ENCODE measurements at regions not wholly inside any gene's neighbourhood (a gene's known extent, or its start where the extent isn't known, plus 50 kb on each side); places are given as distances from the start of the nearest gene placed in this dataset.

DNA sequence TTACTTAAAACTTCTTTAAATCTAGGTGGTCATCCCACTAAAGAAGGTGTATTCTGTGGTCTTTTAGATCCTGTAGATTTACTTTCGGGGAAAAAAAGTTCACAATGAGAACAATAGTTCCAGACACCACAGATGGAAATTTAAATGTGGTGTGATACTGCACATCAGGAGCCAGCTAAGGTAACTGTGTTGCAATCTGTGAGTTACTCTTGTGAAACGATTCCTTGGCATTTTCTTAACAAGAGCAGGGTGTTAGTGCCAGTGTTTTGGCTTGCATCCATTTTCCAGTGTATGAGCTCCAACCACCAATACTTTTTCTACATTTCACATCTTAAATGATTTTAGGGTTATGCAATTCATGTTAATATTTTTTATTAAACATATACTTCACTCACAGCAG, 674.5 kb downstream of the CETN3 start:
- no peak for DNase-seq (ENCODE audit: low read depth, low spot score)

DNA sequence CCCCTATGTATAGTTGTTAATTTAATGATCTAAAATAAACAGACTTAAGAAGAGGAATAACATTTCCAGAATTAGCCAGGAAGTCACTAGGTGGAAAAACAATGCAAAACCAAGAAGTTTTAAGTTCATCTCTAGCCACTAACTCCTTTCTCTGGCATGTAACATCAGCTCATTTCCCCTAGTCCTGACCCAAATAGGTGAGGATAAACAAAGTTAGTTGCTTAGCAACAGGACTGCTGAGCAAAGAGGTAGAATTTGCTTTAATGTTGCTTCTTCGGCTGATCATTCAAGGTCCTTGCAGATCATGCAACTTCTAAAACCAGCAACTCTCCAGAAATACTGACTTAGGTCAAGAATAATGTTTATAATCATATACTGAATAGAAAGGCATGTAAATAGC, 675.8 kb downstream of the CETN3 start:
- DNase-seq (ENCODE audit: low read depth, low spot score): no peak

GRCh38 chr5:89729623-89730301, 679.8 kb downstream of the CETN3 start:
- DNase-seq (ENCODE audit: low read depth, low spot score): no peak

DNA sequence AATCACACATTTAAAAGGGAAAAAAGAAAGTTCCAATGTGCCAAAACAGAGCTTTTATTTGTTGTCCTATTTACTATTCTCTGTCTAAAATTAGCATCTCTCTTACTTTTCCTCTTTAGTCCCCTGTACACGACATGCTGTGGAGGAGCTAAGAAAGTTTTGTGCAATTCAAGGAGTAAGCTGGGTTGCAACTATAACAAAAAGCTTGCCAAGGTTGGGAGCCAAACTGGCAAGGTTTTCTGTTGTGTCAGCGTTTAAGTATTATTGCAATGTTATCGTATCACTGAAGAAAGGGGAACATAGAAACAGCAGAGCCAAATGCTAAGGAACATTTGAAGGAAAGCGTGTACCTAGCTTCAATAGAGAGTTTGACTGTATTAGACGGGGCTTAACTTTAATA, 680.8 kb downstream of the CETN3 start:
- DNase-seq (ENCODE audit: low read depth, low spot score): no peak

- DNase-seq (ENCODE audit: low read depth, low spot score): no peak
Observed at GRCh38 chr5:89728134-89728533, 681.4 kb downstream of the CETN3 start.

DNA sequence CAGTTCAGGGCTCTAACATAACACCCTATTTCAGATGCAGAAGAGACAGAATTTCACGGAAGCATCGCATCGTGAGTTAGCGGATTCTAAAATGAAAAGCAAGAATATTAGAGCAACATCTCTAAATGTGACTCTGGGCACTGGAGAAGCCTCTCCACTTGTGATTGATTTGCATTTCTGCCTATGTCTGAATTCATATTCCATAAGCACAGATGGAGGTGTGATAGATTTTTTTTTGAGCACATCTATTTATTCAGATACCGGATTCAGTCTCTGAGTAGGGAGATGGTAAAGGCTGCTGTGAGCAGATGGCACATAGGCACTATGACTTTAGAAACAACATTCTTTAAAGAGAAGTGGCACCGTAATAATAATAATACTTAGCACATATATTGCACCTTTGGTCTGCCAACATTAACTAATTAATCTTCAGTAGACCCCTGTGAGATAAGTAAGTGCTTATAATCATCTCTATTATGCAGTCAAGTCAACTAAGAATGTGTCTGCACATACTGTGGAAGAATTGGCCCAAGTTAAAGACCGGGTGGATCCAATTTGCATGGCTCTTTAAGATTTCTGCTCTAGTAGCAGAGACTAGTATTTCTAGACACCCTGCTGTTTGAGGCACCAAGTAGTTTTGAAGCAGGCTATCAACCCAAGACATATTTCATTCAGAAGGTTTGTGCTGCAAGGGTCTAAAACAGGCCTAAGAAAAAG, 685.0 kb downstream of the CETN3 start:
- DNase-seq (ENCODE audit: low read depth, low spot score): no peak

DNA sequence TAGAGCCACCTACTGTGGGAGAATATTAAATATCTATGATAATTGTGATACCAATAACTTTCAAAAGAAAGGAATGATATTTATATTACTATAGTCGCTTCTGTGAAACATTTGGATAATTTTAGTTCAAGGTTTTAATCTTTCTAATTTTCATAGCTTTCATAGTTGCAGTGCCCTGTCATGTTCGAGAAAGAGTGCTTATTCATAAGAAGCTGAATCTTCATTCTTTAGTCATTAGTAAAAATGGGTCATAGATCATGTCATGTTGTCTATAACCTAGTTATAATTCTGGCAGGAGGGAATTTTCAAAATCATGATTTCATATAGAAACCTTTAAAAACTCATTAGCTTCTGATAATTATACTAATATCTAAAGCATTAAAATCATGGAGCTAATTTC, 685.6 kb downstream of the CETN3 start:
- DNase-seq (ENCODE audit: low read depth, low spot score): no peak

GRCh38 chr5:89722538-89722937, 687.0 kb downstream of the CETN3 start:
- DNase-seq (ENCODE audit: low read depth, low spot score): no peak

DNA sequence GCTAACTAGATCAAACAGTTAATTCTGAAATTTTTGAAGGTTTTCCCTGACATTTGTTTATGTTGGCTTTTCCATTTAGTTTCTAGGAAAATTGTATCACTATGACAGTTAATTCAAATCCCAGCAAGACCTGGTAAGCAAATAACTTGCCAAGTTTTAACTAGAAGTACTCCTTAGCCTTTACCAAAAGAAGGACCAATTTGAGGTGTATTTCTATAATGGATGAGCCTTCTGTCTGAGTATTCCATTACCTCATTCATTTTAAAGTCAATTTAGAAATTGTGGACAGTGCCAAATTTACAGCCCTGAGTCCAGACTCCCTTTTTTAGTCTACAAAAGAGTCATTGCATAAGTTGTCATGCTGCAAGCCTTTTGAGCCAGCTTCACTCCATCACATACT, 687.6 kb downstream of the CETN3 start:
- DNase-seq (ENCODE audit: low read depth, low spot score): no peak

GRCh38 chr5:89721353-89721752, 688.2 kb downstream of the CETN3 start:
- DNase-seq (ENCODE audit: low read depth, low spot score): no peak

DNA sequence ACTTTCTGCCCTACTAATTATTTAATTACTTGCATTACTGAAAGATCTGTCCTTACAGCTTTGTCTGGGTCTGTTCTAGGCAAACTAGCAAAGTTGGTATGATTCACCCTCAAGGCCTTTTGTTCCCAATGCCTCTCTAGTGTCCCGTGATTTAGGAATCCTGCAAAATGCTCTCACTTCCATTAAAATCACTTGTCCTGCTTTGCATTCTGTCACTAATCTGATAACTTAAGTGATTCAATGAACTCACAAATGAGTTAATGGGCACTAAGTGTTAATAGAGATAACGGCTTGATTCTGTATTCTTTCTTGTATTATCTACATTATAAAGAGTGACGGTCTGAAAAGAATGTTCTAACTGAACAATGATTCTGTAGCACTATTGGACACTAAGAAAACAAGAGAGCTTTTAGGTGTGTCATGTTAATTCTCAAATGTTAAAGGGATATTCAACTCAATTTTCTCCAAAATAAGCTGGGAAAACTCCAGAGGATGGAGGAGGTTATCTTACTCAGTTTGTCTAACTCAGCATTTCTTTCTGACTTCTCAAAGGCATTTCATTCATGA, 697.3 kb downstream of the CETN3 start:
- no peak for DNase-seq (ENCODE audit: low read depth, low spot score)

- no peak for DNase-seq (ENCODE audit: low read depth, low spot score)
Observed at GRCh38 chr5:89711526-89711925, 698.0 kb downstream of the CETN3 start.

DNA sequence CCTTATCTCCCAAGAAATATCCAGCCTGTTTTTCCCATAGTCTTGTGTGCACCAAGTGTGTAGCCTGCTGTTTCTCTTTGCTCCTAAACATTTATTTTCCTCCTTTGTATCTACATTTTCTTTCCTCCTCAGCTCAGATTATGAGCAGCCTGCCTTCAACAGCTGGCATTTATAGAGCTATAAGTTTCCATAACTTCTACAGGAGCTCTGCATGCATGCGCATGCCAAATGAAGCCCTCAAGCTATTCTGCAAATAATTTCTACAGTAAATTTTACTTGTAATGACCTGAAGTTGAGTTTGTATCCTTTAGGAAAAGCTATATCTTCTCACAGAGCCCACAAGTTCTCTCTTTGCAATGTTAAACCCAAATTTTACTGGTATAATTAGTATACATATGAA, 699.5 kb downstream of the CETN3 start:
- no peak for DNase-seq (ENCODE audit: low read depth, low spot score)

DNA sequence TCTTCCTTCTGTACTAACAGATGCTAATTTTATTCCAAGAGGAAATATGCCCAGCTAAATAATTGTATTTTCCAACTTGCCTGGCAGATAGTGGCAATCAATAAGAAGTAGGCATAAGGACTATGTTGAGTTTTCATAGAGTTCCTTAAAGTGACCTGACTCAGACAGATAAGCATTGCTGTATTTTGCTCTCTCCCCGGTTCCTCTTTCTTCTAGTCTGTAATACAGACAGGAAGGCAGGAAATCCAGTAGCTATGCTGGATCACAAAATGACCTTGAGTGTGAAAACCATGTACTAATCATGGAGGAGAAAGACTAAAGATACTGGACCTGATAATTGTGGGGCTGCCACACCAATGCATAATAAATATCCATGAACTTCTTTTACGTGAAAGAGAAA, 701.7 kb downstream of the CETN3 start:
- no peak for DNase-seq (ENCODE audit: low read depth, low spot score)

DNA sequence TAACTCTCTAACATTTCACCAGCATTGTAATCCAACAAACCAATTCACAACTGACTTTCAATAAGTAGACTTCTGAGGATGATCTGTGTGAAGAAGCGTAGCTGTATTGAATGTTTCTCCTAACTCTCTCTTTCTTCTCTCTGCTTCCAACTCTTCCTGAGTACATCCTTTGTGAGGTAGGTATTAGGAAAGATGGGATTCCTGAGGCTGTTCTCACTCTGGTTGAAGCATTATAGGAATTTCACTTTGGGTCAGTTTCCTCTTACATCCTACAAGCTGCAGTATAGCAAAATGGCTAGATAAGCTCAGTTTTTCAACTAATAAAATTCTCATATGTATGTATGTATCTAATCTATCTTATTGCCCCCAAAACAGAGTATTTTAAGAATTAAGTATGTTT, 702.8 kb downstream of the CETN3 start:
- DNase-seq (ENCODE audit: low read depth, low spot score): no peak

GRCh38 chr5:89703817-89704216, 705.7 kb downstream of the CETN3 start:
- DNase-seq (ENCODE audit: low read depth, low spot score): no peak

- no peak for DNase-seq (ENCODE audit: low read depth, low spot score)
Observed at GRCh38 chr5:89698028-89698427, 711.5 kb downstream of the CETN3 start.

DNA sequence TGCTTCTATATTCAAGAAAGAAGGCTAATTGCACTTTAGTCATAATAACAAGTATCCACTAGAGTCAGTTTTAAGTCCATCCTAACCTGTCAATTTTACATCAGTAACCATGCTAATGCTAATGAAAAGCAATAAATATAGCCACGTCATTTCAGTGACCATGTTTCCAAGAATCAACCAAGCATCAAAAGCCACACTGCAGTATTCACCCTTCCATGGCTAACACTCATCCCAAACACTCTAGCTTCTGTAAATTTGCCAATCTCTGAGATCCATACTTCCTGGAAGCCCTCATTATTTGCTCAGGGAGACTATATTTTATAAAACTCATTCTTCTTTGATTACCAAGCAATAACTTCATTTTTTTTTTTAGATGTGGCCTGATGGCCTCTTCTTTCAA, 712.0 kb downstream of the CETN3 start:
- no peak for DNase-seq (ENCODE audit: low read depth, low spot score)

DNA sequence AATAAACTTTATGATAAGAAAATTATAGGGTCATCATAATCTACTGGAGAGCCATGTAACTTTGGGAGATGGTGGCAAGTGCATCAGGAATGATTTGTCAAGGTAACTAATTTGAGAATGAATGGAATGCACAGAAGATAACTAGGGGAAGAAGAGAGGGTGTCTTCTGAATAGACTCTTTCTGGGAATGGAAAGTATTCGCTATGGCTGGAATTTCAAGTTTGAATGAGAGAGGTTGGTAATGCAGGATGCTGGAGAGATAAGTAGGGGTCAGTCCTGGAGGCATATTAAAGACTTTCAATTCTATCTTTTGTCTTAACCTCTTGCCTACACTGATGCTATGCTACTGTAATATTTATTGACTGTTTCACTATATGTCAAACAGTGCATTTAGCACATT, 714.2 kb downstream of the CETN3 start:
- DNase-seq (ENCODE audit: low read depth, low spot score): no peak

DNA sequence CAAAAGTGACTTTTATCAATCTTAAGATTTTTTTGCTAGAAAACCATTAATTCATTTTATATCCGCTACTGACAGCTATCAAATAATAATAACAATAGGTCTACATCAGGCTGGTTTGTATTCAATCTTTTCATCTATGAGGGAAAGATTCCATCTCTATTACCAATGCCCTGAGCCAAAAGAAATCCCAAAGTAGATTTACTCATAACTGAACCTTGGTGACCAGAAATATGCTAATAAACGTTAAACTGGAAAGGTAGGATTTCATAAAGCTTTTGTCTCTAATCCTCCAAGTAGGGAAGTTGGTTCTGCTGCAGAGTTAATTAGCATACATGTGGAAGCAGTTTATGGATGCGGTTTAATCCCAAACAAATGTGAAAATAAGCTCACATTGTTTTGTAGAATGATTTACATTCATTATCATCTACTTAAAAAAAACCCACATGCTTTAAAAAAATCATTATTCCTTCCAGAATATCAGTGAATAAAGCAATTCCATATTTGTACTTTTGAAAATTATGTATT, 715.5 kb downstream of the CETN3 start:
- no peak for DNase-seq (ENCODE audit: low read depth, low spot score)

GRCh38 chr5:89690331-89690730, 719.2 kb downstream of the CETN3 start:
- no peak for DNase-seq (ENCODE audit: low read depth, low spot score)

- no peak for DNase-seq (ENCODE audit: low read depth, low spot score)
Observed at GRCh38 chr5:89686081-89686765, 723.3 kb downstream of the CETN3 start.

Measured in pulmonary artery endothelial cell (primary cell).